Endothelial cell of hepatic sinusoid (primary cell): ENCODE measurements at regions not wholly inside any gene's neighbourhood (a gene's known extent, or its start where the extent isn't known, plus 50 kb on each side); places are given as distances from the start of the nearest gene placed in this dataset.

Experiments
- in situ Hi-C: cut with HindIII; loops from 2 replicates; pipeline ENCODE4 v1.10.0; 2017; ENCODE audit warnings: low sequenced_read_pairs

- in situ Hi-C loops, result no loop called here
Observed at GRCh38 chr1:234669499-234669898, 59.5 kb upstream of the IRF2BP2 start.

- in situ Hi-C loops, result no loop called here
Observed at GRCh38 chr1:234668577-234668955, 58.6 kb upstream of the IRF2BP2 start.

- in situ Hi-C loops, result no loop called here
Observed at GRCh38 chr1:234667600-234668576, 57.9 kb upstream of the IRF2BP2 start.

GRCh38 chr1:234666761-234667160 lies 56.8 kb upstream of the IRF2BP2 start:
- in situ Hi-C loops, result no loop called here

- in situ Hi-C loops, result no loop called here
Observed at GRCh38 chr1:234665975-234666605, 56.1 kb upstream of the IRF2BP2 start.

GRCh38 chr1:234662148-234662547 lies 52.2 kb upstream of the IRF2BP2 start:
- in situ Hi-C loops, result no loop called here

GRCh38 chr1:234661317-234661928 lies 51.4 kb upstream of the IRF2BP2 start:
- in situ Hi-C loops, result no loop called here

GRCh38 chr1:234660536-234661316 lies 50.7 kb upstream of the IRF2BP2 start:
- in situ Hi-C loops, result no loop called here
